Esophagus muscularis mucosa (tissue), 4 donors: ENCODE measurements at regions not wholly inside any gene's neighbourhood (a gene's known extent, or its start where the extent isn't known, plus 50 kb on each side); places are given as distances from the start of the nearest gene placed in this dataset.

Experiments
- DNase-seq: peaks from one replicate; pipeline ENCODE4 v3.0.0-alpha.2; 2017; ENCODE audit errors: extremely low spot score
- H3K27ac ChIP-seq, 4 donors: fragments of 200-600 bp; sonication (generic); replicated peaks in 1 of 4; 1 replicate in 3 of 4; 2 replicates in 1 of 4; pipeline ENCODE4 v1.5.1; 2016 to 2019; ENCODE audit warnings: mild to moderate bottlenecking in 1 of 4
- H3K27me3 ChIP-seq, 4 donors: fragments of 200-600 bp; sonication (generic); one replicate each; pipeline versions ENCODE4 v1.5.1 to v1.6.0; 2016 to 2019
- H3K36me3 ChIP-seq, 4 donors: fragments of 200-600 bp; sonication (generic); one replicate each; pipeline ENCODE4 v1.5.1; 2016 to 2019
- H3K4me1 ChIP-seq, 4 donors: fragments of 200-600 bp; sonication (generic); one replicate each; pipeline ENCODE4 v1.5.1; 2016 to 2019
- H3K4me3 ChIP-seq, 4 donors: fragments of 200-600 bp; sonication (generic); 1 replicate in 2 of 4; 2 replicates in 2 of 4; pipeline ENCODE4 v1.5.1; 2016 to 2019; ENCODE audit warnings: mild to moderate bottlenecking in 4 of 4, moderate library complexity in 1 of 4
- H3K9me3 ChIP-seq, 4 donors: fragments of 200-600 bp; sonication (generic); 1 replicate in 3 of 4; 2 replicates in 1 of 4; pipeline ENCODE4 v1.5.1; 2016 to 2019
- EP300 ChIP-seq: sonication (generic); formaldehyde crosslinking; IDR thresholded peaks from one replicate; pipeline ENCODE4 v1.6.1; 2017; ENCODE audit warnings: antibody characterized with exemption
- POLR2A ChIP-seq: fragments of 450-650 bp; IDR thresholded peaks from one replicate; pipeline ENCODE4 v1.6.1; 2017; ENCODE audit warnings: antibody characterized with exemption, moderate library complexity, mild to moderate bottlenecking, low read depth
- POLR2AphosphoS5 ChIP-seq, 2 donors: sonication (generic); formaldehyde crosslinking; IDR thresholded peaks; one replicate each; pipeline ENCODE4 v1.6.1; 2017; ENCODE audit warnings: antibody characterized with exemption in 2 of 2
- WGBS: methylation state at CpG from one replicate; pipeline ENCODE4 v1.1.5; 2018; 5-methylcytosine and 5-hydroxymethylcytosine counted together
- intact Hi-C: fragments of 100-400 bp; cut with DNase I; formaldehyde crosslinking; loops from one replicate; pipeline ENCODE4 v1.15.1; 2023
- TF ChIP-seq, protein P1 (sequence below), 3 experiments: fragments of 200-600 bp in 2 of 3; fragments of 450-650 bp in 1 of 3; sonication (generic) in 2 of 3; IDR thresholded peaks; one replicate each; pipeline ENCODE4 v1.5.1; 2017 to 2019; ENCODE audit warnings: antibody characterized with exemption in 3 of 3, mild to moderate bottlenecking in 2 of 3, moderate library complexity in 1 of 3

DNA sequence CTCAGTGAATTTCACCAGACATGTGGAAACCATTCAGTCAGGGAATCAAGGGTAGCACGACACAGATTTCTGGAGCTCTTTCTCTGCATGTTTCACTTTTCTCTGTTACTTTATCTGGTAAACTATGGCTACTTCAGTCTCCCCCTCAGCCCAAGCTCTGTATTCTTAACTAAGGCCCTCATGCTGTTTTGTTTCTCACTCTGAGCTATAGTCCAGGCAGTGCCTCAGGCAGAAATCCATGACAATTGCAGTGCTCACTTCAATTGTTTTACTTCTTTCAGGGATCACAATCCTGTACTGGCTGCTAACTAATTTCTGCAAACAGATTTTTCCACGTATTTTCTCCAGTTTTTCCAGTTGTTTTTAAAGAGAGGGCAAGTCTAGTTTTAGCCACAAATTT, 1599.9 kb upstream of the LRRTM3 start:
- no peaks in the 10 kb centered on the region for H3K27me3 ChIP-seq
- H3K27ac ChIP-seq: no peak overlapping the region
- TF ChIP-seq POLR2A (no peak), POLR2AphosphoS5 (IDR thresholded peaks at IDR 0.05) (no peak), EP300 (no peak)
- TF ChIP-seq, protein P1, sequence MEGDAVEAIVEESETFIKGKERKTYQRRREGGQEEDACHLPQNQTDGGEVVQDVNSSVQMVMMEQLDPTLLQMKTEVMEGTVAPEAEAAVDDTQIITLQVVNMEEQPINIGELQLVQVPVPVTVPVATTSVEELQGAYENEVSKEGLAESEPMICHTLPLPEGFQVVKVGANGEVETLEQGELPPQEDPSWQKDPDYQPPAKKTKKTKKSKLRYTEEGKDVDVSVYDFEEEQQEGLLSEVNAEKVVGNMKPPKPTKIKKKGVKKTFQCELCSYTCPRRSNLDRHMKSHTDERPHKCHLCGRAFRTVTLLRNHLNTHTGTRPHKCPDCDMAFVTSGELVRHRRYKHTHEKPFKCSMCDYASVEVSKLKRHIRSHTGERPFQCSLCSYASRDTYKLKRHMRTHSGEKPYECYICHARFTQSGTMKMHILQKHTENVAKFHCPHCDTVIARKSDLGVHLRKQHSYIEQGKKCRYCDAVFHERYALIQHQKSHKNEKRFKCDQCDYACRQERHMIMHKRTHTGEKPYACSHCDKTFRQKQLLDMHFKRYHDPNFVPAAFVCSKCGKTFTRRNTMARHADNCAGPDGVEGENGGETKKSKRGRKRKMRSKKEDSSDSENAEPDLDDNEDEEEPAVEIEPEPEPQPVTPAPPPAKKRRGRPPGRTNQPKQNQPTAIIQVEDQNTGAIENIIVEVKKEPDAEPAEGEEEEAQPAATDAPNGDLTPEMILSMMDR (IDR thresholded peaks at IDR 0.05): no peak
- no peaks in the 10 kb centered on the region for H3K9me3 ChIP-seq
- no peaks in the 10 kb centered on the region for H3K36me3 ChIP-seq
- no peak overlapping the region for H3K4me3 ChIP-seq
- H3K4me1 ChIP-seq: no peaks in the 10 kb centered on the region
- intact Hi-C loops: no loop called here
- no peak for DNase-seq
- WGBS: 52% methylated on average over 2 of the region's 2 CpGs

DNA sequence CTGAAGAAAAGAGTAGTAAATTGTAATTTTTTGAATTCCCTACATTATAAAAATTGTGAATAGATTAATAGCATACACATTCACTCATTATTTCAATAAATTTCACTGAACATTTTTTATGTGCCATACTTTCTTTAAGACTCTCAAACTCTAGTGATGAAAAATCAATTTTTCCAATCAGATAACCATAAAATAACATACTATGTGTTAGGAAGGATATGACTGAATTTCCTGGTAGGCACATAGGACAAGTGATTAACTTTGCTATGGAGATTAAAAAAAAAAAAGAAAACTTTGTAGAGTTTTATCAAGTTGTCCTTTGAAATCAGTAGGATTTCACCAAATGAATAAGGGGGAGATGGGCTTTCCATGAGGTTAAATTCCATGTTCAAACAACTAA, 1597.3 kb upstream of the LRRTM3 start:
- Histone ChIP-seq H3K27me3 (no peaks in the 10 kb centered on the region), H3K4me3 (no peak overlapping the region), H3K4me1 (no peaks in the 10 kb centered on the region), H3K36me3 (no peaks in the 10 kb centered on the region), H3K9me3 (no peaks in the 10 kb centered on the region), H3K27ac (no peak overlapping the region)
- TF ChIP-seq POLR2A (no peak), EP300 (no peak), POLR2AphosphoS5 (IDR thresholded peaks at IDR 0.05) (no peak)
- TF ChIP-seq, protein P1 (IDR thresholded peaks at IDR 0.05): no peak
- intact Hi-C loops: no loop called here
- DNase-seq: no peak

- Histone ChIP-seq H3K27me3 (no peaks in the 10 kb centered on the region), H3K4me3 (no peak overlapping the region), H3K36me3 (no peaks in the 10 kb centered on the region), H3K9me3 (no peaks in the 10 kb centered on the region), H3K4me1 (no peaks in the 10 kb centered on the region), H3K27ac (no peak overlapping the region)
- 88% methylated on average over 2 of the region's 2 CpGs for WGBS
- no peak for DNase-seq
- intact Hi-C loops: no loop called here
- TF ChIP-seq EP300: no peak
- no peak for TF ChIP-seq POLR2A
- TF ChIP-seq, protein P1 (IDR thresholded peaks at IDR 0.05): no peak
- TF ChIP-seq POLR2AphosphoS5 (IDR thresholded peaks at IDR 0.05): no peak
These were observed 1590.5 kb upstream of the LRRTM3 start for GRCh38 chr10:65335311-65335710.

- Histone ChIP-seq H3K27ac (no peak overlapping the region), H3K4me3 (no peak overlapping the region), H3K9me3 (no peaks in the 10 kb centered on the region), H3K36me3 (no peaks in the 10 kb centered on the region), H3K27me3 (no peaks in the 10 kb centered on the region), H3K4me1 (peaks cover 0 to 7% (median 2%) of the 10 kb centered on the region in 4 donors)
- no peak for DNase-seq
- WGBS: 87% methylated on average over 1 of the region's 1 CpG
- intact Hi-C loops: no loop called here
- TF ChIP-seq EP300 (no peak), POLR2AphosphoS5 (IDR thresholded peaks at IDR 0.05) (no peak), POLR2A (no peak)
- TF ChIP-seq, protein P1 (IDR thresholded peaks at IDR 0.05): no peak
These were observed 1585.5 kb upstream of the LRRTM3 start for GRCh38 chr10:65340340-65340739.

GRCh38 chr10:65341323-65341925, 1584.4 kb upstream of the LRRTM3 start:
- WGBS: 45% methylated on average over 4 of the region's 4 CpGs
- intact Hi-C loops: no loop called here
- Histone ChIP-seq H3K4me3 (no peak overlapping the region), H3K36me3 (no peaks in the 10 kb centered on the region), H3K9me3 (no peaks in the 10 kb centered on the region), H3K4me1 (peaks cover 0 to 7% (median 4%) of the 10 kb centered on the region in 4 donors), H3K27ac (no peak overlapping the region), H3K27me3 (no peaks in the 10 kb centered on the region)
- DNase-seq: no peak
- TF ChIP-seq POLR2A (no peak), POLR2AphosphoS5 (IDR thresholded peaks at IDR 0.05) (no peak), EP300 (no peak)
- TF ChIP-seq, protein P1 (IDR thresholded peaks at IDR 0.05): no peak
